NCI-H748 treated with DMSO at 0.1 percent for 48 hours (cell line): ENCODE measurements at regions not wholly inside any gene's neighbourhood (a gene's known extent, or its start where the extent isn't known, plus 50 kb on each side); places are given as distances from the start of the nearest gene placed in this dataset.

Experiments used
- DNase-seq: peaks from one replicate; lab custom pipeline; 2025; lab: John Stamatoyannopoulos, UW

DNA sequence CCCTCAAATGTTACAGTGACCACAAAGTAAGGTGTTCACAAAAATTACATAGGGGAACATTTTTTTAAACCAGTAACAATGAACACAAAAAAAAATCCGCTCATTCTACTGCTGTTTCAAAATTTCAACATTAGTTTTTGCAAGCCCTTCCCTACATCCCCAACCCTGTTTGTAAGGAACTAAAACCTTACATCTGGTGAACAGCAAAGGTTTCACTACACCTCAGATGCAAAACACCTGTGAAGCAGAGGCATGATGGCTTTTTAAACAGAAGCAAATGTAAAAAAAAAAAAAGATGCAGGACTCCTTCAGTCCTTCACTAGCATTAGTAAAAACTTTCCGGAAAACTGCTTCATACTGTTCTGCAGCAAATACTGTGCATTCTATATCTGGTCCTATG lies 50.0 kb upstream of the API5 start:
- no peak for DNase-seq
